ENCODE measurements at regions not wholly inside any gene's neighbourhood (a gene's known extent, or its start where the extent isn't known, plus 50 kb on each side); places are given as distances from the start of the nearest gene placed in this dataset.

- DNase-seq (ENCODE audit: low read depth), result peak; percentile 84
- no peak for TF ChIP-seq CTCF (conservative IDR thresholded peaks at IDR 0.05; ENCODE audit: low read depth, low read length)
- H3K4me3 ChIP-seq (ENCODE audit: low read length), result no peak overlapping the region
Observed at GRCh38 chr1:226816576-226816975, 53.8 kb upstream of the PSEN2 start.

GRCh38 chr1:226814751-226815537, 55.5 kb upstream of the PSEN2 start:
- H3K4me3 ChIP-seq (ENCODE audit: low read length), result no peak overlapping the region
- TF ChIP-seq CTCF (conservative IDR thresholded peaks at IDR 0.05; ENCODE audit: low read depth, low read length), result no peak
- peak; percentile 60 for DNase-seq (ENCODE audit: low read depth)

GRCh38 chr1:226813671-226814591, 56.5 kb upstream of the PSEN2 start:
- H3K4me3 ChIP-seq (ENCODE audit: low read length), result no peak overlapping the region
- TF ChIP-seq CTCF (conservative IDR thresholded peaks at IDR 0.05; ENCODE audit: low read depth, low read length), result no peak
- DNase-seq (ENCODE audit: low read depth), result no peak

GRCh38 chr1:226810681-226811080, 59.7 kb upstream of the PSEN2 start:
- no peak overlapping the region for H3K4me3 ChIP-seq (ENCODE audit: low read length)

GRCh38 chr1:226809785-226810571, 60.4 kb upstream of the PSEN2 start:
- peak; percentile 88 for DNase-seq (ENCODE audit: low read depth)
- H3K4me3 ChIP-seq (ENCODE audit: low read length), result no peak overlapping the region
- TF ChIP-seq CTCF (conservative IDR thresholded peaks at IDR 0.05; ENCODE audit: low read depth, low read length), result peak; percentile 3

More at GRCh38 chr1:226810681-226811080, 59.7 kb upstream of the PSEN2 start:
- no peak for DNase-seq (ENCODE audit: low read depth)
- no peak for TF ChIP-seq CTCF (conservative IDR thresholded peaks at IDR 0.05; ENCODE audit: low read depth, low read length)

GRCh38 chr1:226808501-226808900, 61.9 kb upstream of the PSEN2 start:
- no peak for DNase-seq (ENCODE audit: low read depth)
- no peak overlapping the region for H3K4me3 ChIP-seq (ENCODE audit: low read length)
- TF ChIP-seq CTCF (conservative IDR thresholded peaks at IDR 0.05; ENCODE audit: low read depth, low read length), result no peak

Measured in retinal pigment epithelial cell (primary cell).